H1 (cell line): ENCODE measurements at regions not wholly inside any gene's neighbourhood (a gene's known extent, or its start where the extent isn't known, plus 50 kb on each side); places are given as distances from the start of the nearest gene placed in this dataset.

Experiments used
- CHD7 ChIP-seq: fragments of 300-600 bp; sonication (generic); IDR thresholded peaks from 2 replicates; pipeline ENCODE4 v1.7.1; 2012; ENCODE audit warnings: low read length, moderate library complexity, mild to moderate bottlenecking, inconsistent platforms; ENCODE audit not compliant: insufficient replicate concordance

- TF ChIP-seq CHD7 = no peak
- TF ChIP-seq, all 59 proteins: peak for 0
Measured at GRCh38 chr5:104189909-104190308, 627.3 kb upstream of the NUDT12 start (continued).
